H1 (cell line): ENCODE measurements at regions not wholly inside any gene's neighbourhood (a gene's known extent, or its start where the extent isn't known, plus 50 kb on each side); places are given as distances from the start of the nearest gene placed in this dataset.

Experiments used
- CTCF ChIA-PET: fragments of 300-600 bp; sonication (Branson Sonifier 250); formaldehyde crosslinking; loops from one replicate; lab custom pipeline; 2021; ENCODE audit not compliant: partially characterized antibody; lab: Charles Lee
- POLR2A ChIA-PET: fragments of 300-600 bp; sonication (Branson Sonifier 250); formaldehyde crosslinking; loops from one replicate; lab custom pipeline; 2021; ENCODE audit warnings: inconsistent platforms; ENCODE audit not compliant: partially characterized antibody; lab: Charles Lee
- DNase-seq, 2 experiments: peaks; one replicate each; pipeline versions ENCODE4 v3.0.0 to v3.0.0-alpha.2; 2010 to 2022; ENCODE audit warnings: low spot score in 2 of 2, low read depth in 1 of 2, mixed read lengths in 1 of 2
- FAIRE-seq: peaks from 2 replicates; lab custom pipeline; 2011; peaks lifted over from hg19 to GRCh38; lab: Jason Lieb, UNC
- H2AFZ ChIP-seq: 2 replicates; pipeline ENCODE4 v1.8.1; 2012; ENCODE audit warnings: low read length, inconsistent platforms
- H2AK5ac ChIP-seq: 2 replicates; pipeline ENCODE4 v1.6.1; 2013; ENCODE audit warnings: low read depth, low read length
- H2BK120ac ChIP-seq: replicated peaks from 2 replicates; pipeline ENCODE3; 2013; ENCODE audit warnings: low read depth, low read length, inconsistent platforms
- H2BK12ac ChIP-seq: 2 replicates; pipeline ENCODE4 v1.6.1; 2013; ENCODE audit warnings: low read depth, low read length
- H2BK15ac ChIP-seq: 2 replicates; pipeline ENCODE4 v1.6.1; 2013; ENCODE audit warnings: low read length
- H2BK20ac ChIP-seq: 2 replicates; pipeline ENCODE4 v1.6.1; 2013; ENCODE audit warnings: low read length
- H2BK5ac ChIP-seq: 2 replicates; pipeline ENCODE4 v1.6.1; 2013; ENCODE audit warnings: low read depth, low read length
- H3K14ac ChIP-seq: 2 replicates; pipeline ENCODE4 v1.6.1; 2013; ENCODE audit warnings: inconsistent platforms; ENCODE audit not compliant: insufficient read length
- H3K18ac ChIP-seq: 2 replicates; pipeline ENCODE4 v1.6.1; 2013; ENCODE audit warnings: low read length; ENCODE audit errors: extremely low read depth
- H3K23ac ChIP-seq: 2 replicates; pipeline ENCODE4 v1.6.1; 2013; ENCODE audit warnings: inconsistent platforms; ENCODE audit not compliant: insufficient read length
- H3K23me2 ChIP-seq: 2 replicates; pipeline ENCODE4 v1.6.1; 2013; ENCODE audit warnings: low read depth, low read length
- H3K27ac ChIP-seq: 2 replicates; pipeline ENCODE4 v1.6.1; 2011; ENCODE audit warnings: low read depth, low read length, inconsistent platforms
- H3K27me3 ChIP-seq, 4 experiments: replicated peaks in 1 of 4; 1 replicate in 1 of 4; 2 replicates in 3 of 4; pipeline versions ENCODE4 v1.6.1 to v1.8.1; 2011 to 2013; ENCODE audit warnings: low read length in 3 of 4, mild to moderate bottlenecking in 3 of 4, inconsistent platforms in 2 of 4, mixed read lengths in 2 of 4, moderate library complexity in 1 of 4; ENCODE audit not compliant: control insufficient read depth in 3 of 4, insufficient read depth in 3 of 4; ENCODE audit errors: extremely low read depth in 1 of 4
- H3K36me3 ChIP-seq, 4 experiments: 2 replicates each; pipeline versions ENCODE4 v1.6.1 to v1.8.1; 2011 to 2013; ENCODE audit warnings: mild to moderate bottlenecking in 4 of 4, low read length in 3 of 4, moderate library complexity in 2 of 4, control low read depth in 1 of 4, inconsistent platforms in 1 of 4; ENCODE audit not compliant: insufficient read depth in 4 of 4, control insufficient read depth in 2 of 4
- H3K4ac ChIP-seq: replicated peaks from 2 replicates; pipeline ENCODE3; 2013; ENCODE audit warnings: low read length, low read depth, mixed read lengths, inconsistent platforms; ENCODE audit not compliant: insufficient read length
- H3K4me1 ChIP-seq, 4 experiments: replicated peaks in 1 of 4; 1 replicate in 1 of 4; 2 replicates in 3 of 4; pipeline versions ENCODE4 v1.6.1 to v1.8.1; 2011 to 2013; ENCODE audit warnings: low read length in 3 of 4, inconsistent platforms in 2 of 4, mixed read lengths in 1 of 4; ENCODE audit not compliant: insufficient read depth in 4 of 4, control insufficient read depth in 3 of 4
- H3K4me2 ChIP-seq, 2 experiments: 2 replicates each; pipeline versions ENCODE4 v1.6.1 to v1.8.1; 2011 to 2013; ENCODE audit warnings: low read depth in 2 of 2, low read length in 2 of 2, control low read depth in 1 of 2, inconsistent platforms in 1 of 2, mild to moderate bottlenecking in 1 of 2; ENCODE audit not compliant: insufficient read depth in 1 of 2
- H3K4me3 ChIP-seq, 4 experiments: fragments of 200-600, 300-600 bp in 1 of 4; sonication (generic), shearing (Covaris generic), sonication (Bioruptor Twin) in 1 of 4; 2 replicates each; pipeline versions ENCODE4 v1.5.1 to v1.8.1; 2011 to 2016; ENCODE audit warnings: low read length in 4 of 4, low read depth in 3 of 4, control low read depth in 2 of 4, inconsistent platforms in 2 of 4, mild to moderate bottlenecking in 2 of 4, mixed read lengths in 1 of 4, moderate library complexity in 1 of 4; ENCODE audit not compliant: insufficient read depth in 2 of 4; ENCODE audit errors: extremely low read depth in 1 of 4
- H3K56ac ChIP-seq: replicated peaks from 2 replicates; pipeline ENCODE3; 2013; ENCODE audit warnings: low read depth, mild to moderate bottlenecking, mixed read lengths, low read length, inconsistent platforms; ENCODE audit not compliant: insufficient read length
- H3K79me1 ChIP-seq: 2 replicates; pipeline ENCODE4 v1.6.1; 2013; ENCODE audit warnings: low read depth, low read length, control low read depth
- H3K79me2 ChIP-seq, 2 experiments: 2 replicates each; pipeline versions ENCODE4 v1.6.1 to v1.8.1; 2012 to 2013; ENCODE audit warnings: low read length in 2 of 2, mild to moderate bottlenecking in 2 of 2, inconsistent platforms in 1 of 2; ENCODE audit not compliant: insufficient read depth in 2 of 2, control insufficient read depth in 1 of 2
- H3K9ac ChIP-seq, 4 experiments: replicated peaks in 1 of 4; 1 replicate in 1 of 4; 2 replicates in 3 of 4; pipeline versions ENCODE4 v1.6.1 to v1.8.1; 2011 to 2013; ENCODE audit warnings: low read depth in 3 of 4, low read length in 3 of 4, control low read depth in 2 of 4, mild to moderate bottlenecking in 2 of 4, moderate library complexity in 2 of 4, inconsistent platforms in 1 of 4; ENCODE audit errors: extremely low read depth in 1 of 4
- H3K9me3 ChIP-seq, 2 experiments: 2 replicates each; pipeline versions ENCODE4 v1.6.1 to v1.8.1; 2012 to 2013; ENCODE audit warnings: mild to moderate bottlenecking in 2 of 2, moderate library complexity in 2 of 2, control low read depth in 1 of 2, inconsistent platforms in 1 of 2, low read depth in 1 of 2, low read length in 1 of 2, mixed read lengths in 1 of 2; ENCODE audit not compliant: insufficient read depth in 2 of 2
- H4K20me1 ChIP-seq, 2 experiments: replicated peaks in 1 of 2; 2 replicates each; pipeline versions ENCODE3 to v1.8.1; 2011 to 2013; ENCODE audit warnings: inconsistent platforms in 2 of 2, low read length in 2 of 2, mild to moderate bottlenecking in 1 of 2; ENCODE audit not compliant: insufficient read depth in 2 of 2, control insufficient read depth in 1 of 2
- H4K5ac ChIP-seq: 2 replicates; pipeline ENCODE4 v1.6.1; 2013; ENCODE audit warnings: low read length, low read depth, mixed read lengths, inconsistent platforms; ENCODE audit not compliant: insufficient read length
- H4K8ac ChIP-seq: 2 replicates; pipeline ENCODE4 v1.8.0; 2013; ENCODE audit warnings: mild to moderate bottlenecking, moderate library complexity, low read length, inconsistent platforms; ENCODE audit not compliant: insufficient read depth; ENCODE audit errors: extremely low read depth
- H4K91ac ChIP-seq: replicated peaks from 2 replicates; pipeline ENCODE3; 2013; ENCODE audit warnings: low read length, mixed read lengths, inconsistent platforms; ENCODE audit not compliant: insufficient read length
- SIX5 ChIP-seq: IDR thresholded peaks from 2 replicates; pipeline ENCODE4 v1.6.1; 2011; ENCODE audit warnings: mild to moderate bottlenecking, low read depth, low read length
- WGBS, 2 experiments: shearing (Covaris generic) in 1 of 2; methylation state at CpG; one replicate each; pipeline versions ENCODE4 v1.1.6 to v1.1.7; 2013 to 2015; ENCODE audit warnings: low lambda C conversion rate in 2 of 2, mixed read lengths in 2 of 2, inconsistent platforms in 1 of 2, low coverage in 1 of 2, missing lambda C conversion rate in 1 of 2; ENCODE audit not compliant: insufficient replicate concordance in 2 of 2, insufficient coverage in 1 of 2, insufficient read length in 1 of 2; ENCODE audit errors: extremely low coverage in 1 of 2, missing lambda C conversion rate in 1 of 2; 5-methylcytosine and 5-hydroxymethylcytosine counted together

GRCh38 chr10:89975771-89976170 is 274.4 kb downstream of the KIF20B start:
- CTCF ChIA-PET = no interaction called here
- H3K4me2 ChIP-seq = no peak overlapping the region
- peaks cover 26 to 48% (median 39%) of the 10 kb centered on the region in 4 experiments for H3K27me3 ChIP-seq
- TF ChIP-seq SIX5 = no peak

More at GRCh38 chr10:89975771-89976170, 274.4 kb downstream of the KIF20B start:
- peaks cover 0 to 2% of the 10 kb centered on the region in 2 experiments for H4K20me1 ChIP-seq
- H3K18ac ChIP-seq = no peak overlapping the region
- no peak overlapping the region for H3K4ac ChIP-seq
- no peak overlapping the region for H4K91ac ChIP-seq
- no peak overlapping the region for H3K27ac ChIP-seq
- no peaks in the 10 kb centered on the region for H3K79me1 ChIP-seq
- H3K4me3 ChIP-seq = no peak overlapping the region
- H2AFZ ChIP-seq = no peak overlapping the region
- H3K9ac ChIP-seq = no peak overlapping the region
- POLR2A ChIA-PET = no interaction called here
- 89% methylated on average over 2 of the region's 2 CpGs; no CpG with 5 or more reads in 1 of the 2 experiments for WGBS, 2 experiments
- DNase-seq = no peak
- no peak overlapping the region for H2AK5ac ChIP-seq
- H3K4me1 ChIP-seq = peaks cover 0 to 3% (median 1%) of the 10 kb centered on the region in 4 experiments; a peak in 3 of 7 replicates
- no peak overlapping the region for H4K8ac ChIP-seq
- no peak overlapping the region for H3K14ac ChIP-seq
- no peak for FAIRE-seq
- H3K79me2 ChIP-seq = no peaks in the 10 kb centered on the region
- no peak overlapping the region for H2BK15ac ChIP-seq
- H2BK5ac ChIP-seq = no peak overlapping the region
- no peak overlapping the region for H2BK12ac ChIP-seq
- H3K9me3 ChIP-seq = peaks cover 0 to 2% of the 10 kb centered on the region in 2 experiments; a peak in 2 of 4 replicates
- no peaks in the 10 kb centered on the region for H3K36me3 ChIP-seq
- H3K56ac ChIP-seq = no peak overlapping the region
- H2BK20ac ChIP-seq = no peak overlapping the region
- H3K23ac ChIP-seq = no peak overlapping the region
- no peaks in the 10 kb centered on the region for H3K23me2 ChIP-seq
- H4K5ac ChIP-seq = no peak overlapping the region
- H2BK120ac ChIP-seq = no peak overlapping the region
